H1 (cell line): ENCODE measurements at regions not wholly inside any gene's neighbourhood (a gene's known extent, or its start where the extent isn't known, plus 50 kb on each side); places are given as distances from the start of the nearest gene placed in this dataset.

ENCODE experiments used
- TF ChIP-seq, protein P1 (sequence below), 3 experiments: IDR thresholded peaks; 1 replicate in 2 of 3; 2 replicates in 1 of 3; pipeline versions ENCODE4 v1.5.1 to v1.6.1; 2011; ENCODE audit warnings: low read length in 3 of 3, mild to moderate bottlenecking in 3 of 3, inconsistent platforms in 2 of 3, low read depth in 1 of 3, moderate library complexity in 1 of 3; ENCODE audit not compliant: insufficient read depth in 1 of 3; ENCODE audit errors: control extremely low read depth in 1 of 3

DNA sequence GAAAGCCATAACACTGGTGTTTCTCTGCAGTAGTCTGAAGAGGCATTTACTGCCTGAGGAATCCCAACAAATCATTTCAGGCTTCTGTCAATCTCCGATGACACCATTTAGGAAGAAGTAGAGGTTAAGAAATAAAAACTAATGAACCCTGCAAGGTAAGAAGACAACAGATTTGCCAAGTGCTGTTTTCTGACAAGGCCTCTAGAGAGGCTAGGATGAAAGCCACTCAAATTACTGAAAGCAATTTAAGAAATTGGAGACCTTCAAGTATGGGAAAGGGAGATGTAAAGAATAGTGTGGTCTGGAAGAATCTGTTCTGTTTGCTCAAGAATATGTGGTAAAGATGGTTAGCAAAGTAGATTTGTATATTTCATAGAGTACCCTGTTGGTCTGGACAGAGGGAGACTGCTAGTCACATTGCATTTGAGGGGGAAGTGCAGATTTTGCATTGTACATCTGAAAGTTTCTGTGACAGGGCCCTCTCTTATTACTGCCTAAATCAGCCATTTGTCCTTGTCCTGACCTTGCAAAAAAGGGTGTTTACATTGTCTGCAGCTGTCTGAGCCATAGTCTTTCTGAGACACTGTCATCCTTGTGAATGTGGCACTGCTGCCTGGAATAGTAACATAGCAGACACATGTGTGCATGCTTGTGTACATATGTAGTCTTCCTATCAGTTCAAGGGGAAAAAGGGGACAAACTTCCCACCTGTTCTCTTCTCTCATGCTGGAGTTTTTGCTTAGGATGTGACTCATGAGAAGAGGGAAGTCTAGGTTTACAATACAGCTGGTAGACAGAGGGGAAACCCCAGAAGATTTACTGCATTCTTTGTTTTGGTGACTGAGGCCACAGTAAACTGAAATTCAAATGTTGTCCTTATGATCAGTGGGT, 640.2 kb upstream of the KIRREL3 start (continued):
- TF ChIP-seq, protein P1, sequence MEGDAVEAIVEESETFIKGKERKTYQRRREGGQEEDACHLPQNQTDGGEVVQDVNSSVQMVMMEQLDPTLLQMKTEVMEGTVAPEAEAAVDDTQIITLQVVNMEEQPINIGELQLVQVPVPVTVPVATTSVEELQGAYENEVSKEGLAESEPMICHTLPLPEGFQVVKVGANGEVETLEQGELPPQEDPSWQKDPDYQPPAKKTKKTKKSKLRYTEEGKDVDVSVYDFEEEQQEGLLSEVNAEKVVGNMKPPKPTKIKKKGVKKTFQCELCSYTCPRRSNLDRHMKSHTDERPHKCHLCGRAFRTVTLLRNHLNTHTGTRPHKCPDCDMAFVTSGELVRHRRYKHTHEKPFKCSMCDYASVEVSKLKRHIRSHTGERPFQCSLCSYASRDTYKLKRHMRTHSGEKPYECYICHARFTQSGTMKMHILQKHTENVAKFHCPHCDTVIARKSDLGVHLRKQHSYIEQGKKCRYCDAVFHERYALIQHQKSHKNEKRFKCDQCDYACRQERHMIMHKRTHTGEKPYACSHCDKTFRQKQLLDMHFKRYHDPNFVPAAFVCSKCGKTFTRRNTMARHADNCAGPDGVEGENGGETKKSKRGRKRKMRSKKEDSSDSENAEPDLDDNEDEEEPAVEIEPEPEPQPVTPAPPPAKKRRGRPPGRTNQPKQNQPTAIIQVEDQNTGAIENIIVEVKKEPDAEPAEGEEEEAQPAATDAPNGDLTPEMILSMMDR (IDR thresholded peaks at IDR 0.05; ENCODE audit: control extremely low read depth in 1 of 3, insufficient read depth in 1 of 3, low read depth in 1 of 3, low read length in 3 of 3) = no peak
